GM19438 (cell line): ENCODE measurements at regions not wholly inside any gene's neighbourhood (a gene's known extent, or its start where the extent isn't known, plus 50 kb on each side); places are given as distances from the start of the nearest gene placed in this dataset.
"Not testable (repeated sequence)": the region's sequence is repeated elsewhere in the genome, so short reads cannot be mapped to it uniquely, and the experiment has no call there.

Source experiments
- ATAC-seq: cut with Tn5 transposase; IDR thresholded peaks from one replicate; pipeline ENCODE4 v1.9.1; 2021; ENCODE audit warnings: low read depth; ENCODE audit not compliant: unreplicated experiment

DNA sequence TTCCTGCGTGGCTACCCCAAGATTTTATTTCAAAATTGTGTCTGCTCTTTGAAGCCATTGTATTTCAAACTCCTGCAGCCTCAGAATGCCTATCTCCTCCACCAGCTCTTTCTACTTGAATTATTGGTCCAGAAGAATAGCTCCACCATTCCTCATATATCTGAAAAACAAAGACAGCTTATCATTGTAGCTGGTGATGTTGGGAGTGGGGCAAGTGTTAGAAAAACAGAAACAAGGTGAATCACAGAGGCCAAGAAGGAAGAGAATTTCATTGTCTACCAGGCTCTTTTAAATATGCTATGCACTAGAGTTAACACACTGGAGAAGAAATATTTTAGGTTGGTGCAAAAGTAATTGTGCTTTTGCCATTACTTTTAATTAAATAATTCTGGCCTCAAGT, 307.9 kb upstream of the ROPN1 start:
- ATAC-seq = no peak

DNA sequence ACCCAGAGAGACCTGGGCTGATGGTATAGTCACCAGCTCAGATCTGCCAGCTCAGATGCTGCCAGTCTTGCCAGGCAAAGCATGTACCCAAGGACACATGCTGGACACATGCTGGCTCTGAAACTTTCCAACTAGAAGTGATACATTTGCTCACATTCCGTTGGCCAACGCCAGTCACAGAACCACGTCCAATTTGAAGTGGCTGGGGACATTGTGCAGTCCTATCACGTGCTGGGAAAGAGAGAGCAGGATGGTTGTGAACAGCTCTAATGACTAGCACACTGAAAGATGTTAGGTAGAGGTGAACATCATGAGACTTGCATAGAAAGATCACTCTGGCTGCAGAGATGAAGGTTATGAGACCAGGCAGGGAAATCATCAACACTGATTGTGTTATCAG, 308.5 kb upstream of the ROPN1 start:
- ATAC-seq = no peak

GRCh38 chr3:124303305-124303910, 311.5 kb upstream of the ROPN1 start:
- no peak for ATAC-seq

GRCh38 chr3:124306665-124307064, 314.7 kb upstream of the ROPN1 start:
- no peak for ATAC-seq

DNA sequence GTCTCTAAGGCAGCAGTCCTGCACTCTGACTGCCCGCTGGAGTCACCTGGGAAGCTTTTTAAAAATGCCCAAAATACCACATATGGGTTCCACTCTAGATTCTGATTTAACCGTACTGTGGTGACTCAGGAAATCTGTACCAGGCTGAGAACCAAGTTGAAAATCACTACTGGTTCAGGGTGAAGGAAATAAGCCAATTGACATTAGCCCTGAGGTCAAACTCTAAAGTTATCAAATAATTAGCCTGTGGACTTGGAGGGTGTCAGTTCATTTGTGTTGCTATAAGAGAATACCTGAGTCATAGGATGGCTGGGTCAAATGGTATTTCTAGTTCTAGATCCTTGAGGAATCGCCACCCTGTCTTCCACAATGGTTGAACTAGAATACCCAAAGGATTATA, 321.7 kb upstream of the ROPN1 start:
- ATAC-seq = no peak

DNA sequence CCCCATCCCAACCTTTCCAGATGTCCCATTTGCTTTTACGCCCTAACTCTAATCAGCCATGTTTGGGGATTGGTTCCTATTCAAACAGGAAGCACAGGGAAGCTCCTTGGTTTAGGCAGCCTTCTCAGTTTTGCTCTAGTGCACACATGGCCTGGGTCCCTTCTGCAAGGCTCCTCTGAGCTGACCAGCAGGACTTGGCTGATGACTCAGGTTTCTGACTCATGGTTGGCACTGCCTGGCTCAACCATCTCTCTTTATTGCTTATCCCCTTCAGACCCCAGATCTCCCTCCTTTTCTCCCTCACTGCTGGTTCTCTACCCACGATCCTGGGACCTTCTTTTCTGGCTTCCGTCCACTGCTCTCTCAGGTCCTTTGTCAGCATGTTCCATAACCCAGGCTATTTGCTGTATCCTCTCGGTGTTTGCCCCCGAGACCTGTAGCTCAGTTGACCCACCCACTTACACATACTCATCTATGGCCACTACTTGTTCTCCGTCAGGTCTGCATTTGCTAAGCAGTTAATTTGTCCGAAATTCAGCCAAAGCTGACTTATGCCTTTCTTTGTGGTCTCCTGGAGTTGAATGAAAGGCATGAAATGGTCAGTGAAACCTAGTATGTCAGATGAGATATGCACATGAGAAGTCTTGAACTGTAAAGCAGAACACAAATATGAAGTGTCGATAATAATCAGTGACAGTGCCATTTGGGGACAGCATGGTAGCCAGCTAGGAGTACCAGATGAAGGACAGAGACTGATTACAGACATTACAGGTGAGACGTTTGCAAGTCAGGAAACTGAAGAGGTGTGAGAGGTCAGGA, 323.5 kb upstream of the ROPN1 start:
- ATAC-seq = no peak

DNA sequence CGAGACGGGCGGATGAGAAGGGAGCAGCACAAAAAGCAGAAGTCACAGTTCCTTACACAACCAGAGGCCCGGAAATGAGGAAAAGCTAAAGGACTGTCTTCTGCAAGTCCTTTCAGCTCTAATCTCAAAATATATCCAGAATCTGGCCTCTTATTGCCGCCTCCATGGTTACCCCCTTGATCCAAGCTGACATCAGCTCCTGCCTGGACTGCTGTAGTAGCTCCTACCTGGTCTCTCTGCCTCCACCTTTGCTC, 324.0 kb upstream of the ROPN1 start:
- ATAC-seq = no peak

DNA sequence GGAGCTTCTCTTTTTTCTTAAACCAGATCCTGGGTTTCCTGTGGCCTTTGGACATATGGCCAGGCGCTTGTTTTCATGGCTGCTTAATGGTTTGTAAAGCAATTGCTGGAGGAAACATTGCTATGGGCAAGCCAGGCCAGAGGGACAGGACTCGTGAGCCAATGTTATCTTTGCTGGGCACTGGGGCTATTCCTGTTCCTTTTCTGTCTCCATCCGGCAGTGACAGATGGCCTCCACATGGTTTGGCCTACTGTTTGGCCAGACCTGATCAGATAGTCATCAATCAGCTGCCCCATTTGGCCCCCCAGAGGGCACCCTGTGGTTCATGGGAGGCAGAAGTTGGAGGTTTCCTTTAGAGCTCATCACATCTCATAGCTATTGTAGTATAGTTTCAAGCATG, 326.1 kb upstream of the ROPN1 start:
- ATAC-seq = no peak

GRCh38 chr3:124318656-124319055, 326.7 kb upstream of the ROPN1 start:
- no peak for ATAC-seq

- ATAC-seq = no peak
These were observed 329.1 kb upstream of the ROPN1 start for GRCh38 chr3:124320976-124321375.

GRCh38 chr3:124322309-124322880, 330.5 kb upstream of the ROPN1 start:
- no peak for ATAC-seq

- no peak for ATAC-seq
These were observed 331.0 kb upstream of the ROPN1 start for GRCh38 chr3:124322966-124323365.

DNA sequence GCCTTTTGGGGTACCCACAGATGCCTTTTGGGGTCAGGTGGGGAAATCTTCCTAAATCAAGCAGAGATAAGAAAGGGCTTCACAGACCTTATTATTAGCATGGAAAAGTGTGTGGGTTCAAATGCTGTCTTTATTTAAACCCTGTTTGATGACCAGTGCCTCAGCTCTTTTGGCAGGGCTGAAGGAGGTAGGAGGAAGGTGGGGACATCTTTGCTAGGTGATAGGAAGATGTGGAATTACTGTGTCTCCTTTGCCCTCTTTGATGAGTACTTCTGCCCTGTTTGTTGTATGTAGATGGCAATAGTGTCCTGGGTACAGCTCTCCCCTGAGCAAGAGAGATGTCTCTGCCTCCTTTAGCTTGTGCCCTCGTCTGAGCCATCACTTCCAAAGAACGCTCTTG, 333.3 kb upstream of the ROPN1 start:
- no peak for ATAC-seq

DNA sequence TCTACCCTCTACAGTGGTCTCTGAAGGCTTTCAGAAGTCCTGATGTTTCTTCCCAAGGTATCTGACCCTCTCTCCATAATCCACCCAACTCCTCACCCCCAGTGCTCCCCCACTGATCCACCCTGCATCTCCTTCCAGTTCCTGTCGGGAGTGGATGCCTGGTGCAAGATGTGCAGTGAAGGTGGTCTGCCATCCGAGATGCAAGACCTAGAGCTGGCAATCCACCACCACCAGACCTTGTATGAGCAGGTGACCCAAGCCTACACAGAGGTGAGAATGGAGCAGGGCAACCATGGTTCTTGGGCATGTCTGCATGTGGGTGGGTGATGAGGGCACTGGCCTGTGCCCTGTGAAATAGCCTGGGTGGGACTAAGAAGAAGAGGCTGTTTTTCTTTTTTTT, 337.8 kb upstream of the ROPN1 start:
- ATAC-seq = no peak

GRCh38 chr3:124333931-124334640, 342.2 kb upstream of the ROPN1 start:
- ATAC-seq = no peak

DNA sequence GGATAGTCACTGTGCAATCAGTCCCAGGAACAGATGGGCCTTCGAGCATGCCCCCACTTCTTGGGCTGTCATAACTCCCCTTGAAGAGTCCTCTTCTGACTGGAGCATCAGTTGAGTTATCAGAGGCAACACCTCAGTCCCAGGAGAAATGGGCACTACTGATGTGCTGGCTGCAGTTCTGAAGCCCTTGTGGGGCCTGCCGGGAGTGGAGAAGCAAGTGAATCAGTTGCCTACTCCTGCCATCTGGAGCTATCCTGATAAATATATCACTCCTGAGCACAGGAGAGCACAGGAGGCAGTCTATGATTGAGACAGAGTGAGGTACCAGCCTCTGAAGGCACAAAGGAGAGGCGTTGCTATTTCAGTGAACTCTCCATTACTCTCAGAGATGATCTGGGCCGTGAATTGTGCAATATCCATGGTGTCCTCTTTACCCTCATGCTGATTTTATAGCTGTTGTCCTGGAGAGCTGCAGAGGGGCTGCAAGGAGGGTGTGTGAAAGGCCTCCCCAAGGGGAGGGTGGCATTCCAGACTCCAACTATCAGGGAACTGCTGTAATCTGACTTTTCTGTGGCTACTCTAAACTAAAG, 344.2 kb upstream of the ROPN1 start:
- no peak for ATAC-seq

DNA sequence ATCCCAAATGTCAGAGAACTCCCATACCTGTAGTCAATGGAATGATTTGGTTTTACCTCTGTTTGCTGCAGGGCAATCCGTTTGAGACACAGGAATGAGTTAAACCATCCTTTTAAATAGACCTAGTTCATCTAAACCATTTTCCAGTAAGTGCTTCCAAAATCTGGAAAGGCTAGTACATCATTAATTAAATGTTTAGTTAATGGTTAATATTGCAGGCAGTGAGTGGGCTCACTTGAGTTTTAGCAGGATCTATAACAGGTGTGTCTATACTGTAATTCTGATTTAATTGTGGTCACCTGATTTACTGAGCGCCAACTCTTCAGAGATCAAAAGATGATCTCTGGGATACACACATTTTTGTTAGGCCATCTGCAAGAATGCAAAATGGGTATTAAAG, 353.9 kb upstream of the ROPN1 start:
- ATAC-seq = no peak

DNA sequence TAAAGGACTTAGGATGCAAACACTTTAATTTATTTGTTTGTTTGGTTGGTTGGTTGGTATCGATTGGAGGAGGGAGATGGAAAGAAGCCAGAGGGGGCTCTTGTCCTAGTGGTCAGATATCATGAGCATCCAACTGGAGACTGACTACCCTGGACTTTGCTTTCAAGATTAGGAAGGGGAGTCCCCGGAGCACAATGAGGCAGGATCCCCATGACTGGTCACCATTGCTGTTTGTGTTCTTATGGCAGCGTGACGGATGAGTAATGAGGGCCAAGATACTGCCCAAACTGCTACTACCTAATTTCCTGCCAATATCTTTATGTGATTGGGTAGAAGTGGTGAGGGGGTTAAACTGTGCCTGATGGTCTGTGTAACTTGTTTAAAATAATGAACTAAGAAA, 354.6 kb upstream of the ROPN1 start:
- no peak for ATAC-seq

DNA sequence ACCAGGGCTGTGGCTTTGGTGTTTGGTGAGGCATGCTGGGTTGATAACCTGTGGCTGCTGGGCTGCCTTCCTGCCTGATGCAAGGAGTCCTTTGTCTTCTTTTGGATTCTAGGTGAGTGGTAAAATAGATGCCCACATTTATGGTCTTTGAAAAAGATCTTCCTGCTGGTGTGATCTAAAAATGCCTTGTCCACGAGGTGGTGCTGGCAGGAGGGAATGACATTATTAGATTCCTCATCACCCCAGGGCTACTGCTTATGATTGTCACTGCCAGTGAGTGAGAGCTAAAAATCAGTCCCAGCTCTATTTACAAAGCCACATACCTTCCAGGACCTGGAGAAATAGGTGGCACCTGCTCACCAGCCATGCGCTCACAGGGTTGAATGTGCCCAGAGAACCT, 355.5 kb upstream of the ROPN1 start:
- no peak for ATAC-seq

GRCh38 chr3:124348555-124348954, 356.6 kb upstream of the ROPN1 start:
- not testable (repeated sequence) for ATAC-seq

DNA sequence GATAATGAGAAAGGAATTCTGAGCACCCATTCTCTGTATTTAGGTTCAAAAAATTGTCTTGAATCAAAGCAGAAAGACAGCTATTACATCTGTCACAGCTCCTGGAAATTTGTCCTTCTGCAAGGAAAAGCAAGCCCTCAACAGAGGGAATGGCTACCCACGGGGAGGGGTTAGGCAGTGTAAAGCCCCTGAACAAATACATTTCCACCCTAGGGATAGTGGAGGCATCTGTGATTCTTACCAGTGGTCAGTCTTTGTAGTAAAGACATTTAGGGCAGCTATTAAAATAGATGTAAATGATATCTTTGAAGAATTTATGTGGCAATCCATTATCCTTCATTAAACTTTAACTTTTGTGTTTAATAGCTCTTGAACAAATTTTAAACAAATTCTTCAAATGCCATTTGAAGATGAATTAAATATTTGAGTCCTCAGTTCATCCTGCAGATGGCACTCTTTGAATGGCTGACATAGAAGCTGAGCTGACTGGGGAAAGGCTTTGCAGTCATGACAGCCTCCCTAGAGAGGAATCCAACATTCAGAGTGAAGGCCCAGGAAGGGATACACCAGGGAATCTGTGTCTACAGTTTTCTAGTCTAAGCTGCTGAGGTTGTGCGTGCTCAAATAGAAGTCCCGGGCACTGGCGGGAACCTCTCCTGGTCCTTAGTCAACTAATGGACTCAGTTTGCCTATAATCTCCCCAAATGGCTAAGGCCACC, 359.7 kb upstream of the ROPN1 start:
- ATAC-seq = no peak
